ENCODE measurements at regions not wholly inside any gene's neighbourhood (a gene's known extent, or its start where the extent isn't known, plus 50 kb on each side); places are given as distances from the start of the nearest gene placed in this dataset.

GRCh38 chr5:89729623-89730301 is 679.8 kb downstream of the CETN3 start:
- no peak for DNase-seq (ENCODE audit: low spot score)

- DNase-seq (ENCODE audit: low spot score): peak; percentile 59
These were observed 680.8 kb downstream of the CETN3 start for GRCh38 chr5:89728750-89729149.

- no peak for DNase-seq (ENCODE audit: low spot score)
These were observed 681.4 kb downstream of the CETN3 start for GRCh38 chr5:89728134-89728533.

GRCh38 chr5:89724379-89725095 is 685.0 kb downstream of the CETN3 start:
- DNase-seq (ENCODE audit: low spot score): no peak

- no peak for DNase-seq (ENCODE audit: low spot score)
These were observed 685.6 kb downstream of the CETN3 start for GRCh38 chr5:89723907-89724306.

- DNase-seq (ENCODE audit: low spot score): no peak
These were observed 687.0 kb downstream of the CETN3 start for GRCh38 chr5:89722538-89722937.

GRCh38 chr5:89721931-89722330 is 687.6 kb downstream of the CETN3 start:
- no peak for DNase-seq (ENCODE audit: low spot score)

- DNase-seq (ENCODE audit: low spot score): no peak
These were observed 688.2 kb downstream of the CETN3 start for GRCh38 chr5:89721353-89721752.

- DNase-seq (ENCODE audit: low spot score): no peak
These were observed 697.3 kb downstream of the CETN3 start for GRCh38 chr5:89712134-89712700.

- DNase-seq (ENCODE audit: low spot score): no peak
These were observed 698.0 kb downstream of the CETN3 start for GRCh38 chr5:89711526-89711925.

GRCh38 chr5:89710006-89710405 is 699.5 kb downstream of the CETN3 start:
- DNase-seq (ENCODE audit: low spot score): no peak

GRCh38 chr5:89707891-89708290 is 701.7 kb downstream of the CETN3 start:
- peak; percentile 9 for DNase-seq (ENCODE audit: low spot score)

- DNase-seq (ENCODE audit: low spot score): no peak
These were observed 702.8 kb downstream of the CETN3 start for GRCh38 chr5:89706731-89707130.

GRCh38 chr5:89703817-89704216 is 705.7 kb downstream of the CETN3 start:
- no peak for DNase-seq (ENCODE audit: low spot score)

GRCh38 chr5:89698028-89698427 is 711.5 kb downstream of the CETN3 start:
- no peak for DNase-seq (ENCODE audit: low spot score)

GRCh38 chr5:89697581-89697980 is 712.0 kb downstream of the CETN3 start:
- no peak for DNase-seq (ENCODE audit: low spot score)

- DNase-seq (ENCODE audit: low spot score): no peak
These were observed 714.2 kb downstream of the CETN3 start for GRCh38 chr5:89695371-89695770.

GRCh38 chr5:89694026-89694550 is 715.5 kb downstream of the CETN3 start:
- DNase-seq (ENCODE audit: low spot score): no peak

- no peak for DNase-seq (ENCODE audit: low spot score)
These were observed 719.2 kb downstream of the CETN3 start for GRCh38 chr5:89690331-89690730.

- no peak for DNase-seq (ENCODE audit: low spot score)
These were observed 723.3 kb downstream of the CETN3 start for GRCh38 chr5:89686081-89686765.

GRCh38 chr5:89676634-89677033 is 732.9 kb downstream of the CETN3 start:
- no peak for DNase-seq (ENCODE audit: low spot score)

GRCh38 chr5:89673019-89673418 is 736.5 kb downstream of the CETN3 start:
- DNase-seq (ENCODE audit: low spot score): no peak

- DNase-seq (ENCODE audit: low spot score): no peak
These were observed 740.7 kb downstream of the CETN3 start for GRCh38 chr5:89668821-89669220.
